Astrocyte of the cerebellum (primary cell): ENCODE measurements at regions not wholly inside any gene's neighbourhood (a gene's known extent, or its start where the extent isn't known, plus 50 kb on each side); places are given as distances from the start of the nearest gene placed in this dataset.
A peak's percentile ranks its signal among the peaks of the same experiment; 100 is the strongest.

Experiments
- DNase-seq: peaks from one replicate; pipeline ENCODE4 v3.0.0-alpha.2; 2011; ENCODE audit warnings: low read depth
- H3K4me3 ChIP-seq: 2 replicates; pipeline ENCODE4 v1.5.1; 2011; ENCODE audit warnings: mild to moderate bottlenecking, low read depth, low read length, moderate library complexity
- CTCF ChIP-seq: IDR thresholded peaks from 2 replicates; pipeline ENCODE4 v1.5.1; 2012; ENCODE audit warnings: low read length, low read depth, moderate library complexity, mild to moderate bottlenecking; ENCODE audit errors: missing control alignments
- in situ Hi-C: cut with HindIII; loops from 2 replicates; pipeline ENCODE4 v1.10.0; 2017; ENCODE audit warnings: low sequenced_read_pairs

- H3K4me3 ChIP-seq: no peak overlapping the region
- TF ChIP-seq CTCF: no peak
- peak; percentile 4 for DNase-seq
- in situ Hi-C loops: no loop called here
Observed at GRCh38 chr3:144677103-144677502, 705.5 kb downstream of the DIPK2A start.

GRCh38 chr3:144683065-144683464 lies 711.4 kb downstream of the DIPK2A start:
- no peak for DNase-seq
- TF ChIP-seq CTCF: no peak
- H3K4me3 ChIP-seq: no peak overlapping the region
- in situ Hi-C loops: no loop called here

- TF ChIP-seq CTCF: no peak
- in situ Hi-C loops: no loop called here
- H3K4me3 ChIP-seq: no peak overlapping the region
- DNase-seq: no peak
Observed at GRCh38 chr3:144687862-144688261, 716.2 kb downstream of the DIPK2A start.

- no peak for DNase-seq
- TF ChIP-seq CTCF: no peak
- in situ Hi-C loops: no loop called here
- H3K4me3 ChIP-seq: no peak overlapping the region
Observed at GRCh38 chr3:144692488-144692887, 720.9 kb downstream of the DIPK2A start.

GRCh38 chr3:144708437-144708836 lies 736.8 kb downstream of the DIPK2A start:
- in situ Hi-C loops: no loop called here
- no peak overlapping the region for H3K4me3 ChIP-seq
- DNase-seq: no peak
- no peak for TF ChIP-seq CTCF

GRCh38 chr3:144737281-144737680 lies 765.7 kb downstream of the DIPK2A start:
- DNase-seq: no peak
- no peak for TF ChIP-seq CTCF
- in situ Hi-C loops: no loop called here
- no peak overlapping the region for H3K4me3 ChIP-seq

- in situ Hi-C loops: no loop called here
- no peak for DNase-seq
- no peak overlapping the region for H3K4me3 ChIP-seq
- no peak for TF ChIP-seq CTCF
Observed at GRCh38 chr3:144743225-144743668, 771.6 kb downstream of the DIPK2A start.
